ENCODE measurements at regions not wholly inside any gene's neighbourhood (a gene's known extent, or its start where the extent isn't known, plus 50 kb on each side); places are given as distances from the start of the nearest gene placed in this dataset.

- Histone ChIP-seq H3K36me3 (no peaks in the 10 kb centered on the region), H3K4me3 (no peak overlapping the region), H3K27me3 (no peaks in the 10 kb centered on the region), H3K4me1 (no peaks in the 10 kb centered on the region), H3K9ac (ENCODE audit: low read depth in 2 of 2, low read length in 2 of 2) (no peak overlapping the region), H3K9me3 (no peaks in the 10 kb centered on the region), H3K27ac (no peak overlapping the region)
- intact Hi-C loops (cut with DNase I) = no loop called here
- TF ChIP-seq CTCF (IDR thresholded peaks at IDR 0.05) = no peak
- no peak for DNase-seq
Measured at GRCh38 chr15:94107652-94108051, 123.7 kb upstream of the MCTP2 start.

GRCh38 chr15:94105760-94106159 lies 125.6 kb upstream of the MCTP2 start:
- Histone ChIP-seq H3K27ac (no peak overlapping the region), H3K27me3 (no peaks in the 10 kb centered on the region), H3K4me1 (no peaks in the 10 kb centered on the region), H3K36me3 (no peaks in the 10 kb centered on the region), H3K9me3 (no peaks in the 10 kb centered on the region), H3K4me3 (no peak overlapping the region), H3K9ac (ENCODE audit: low read depth in 2 of 2, low read length in 2 of 2) (no peak overlapping the region)
- intact Hi-C loops (cut with DNase I) = no loop called here
- DNase-seq = no peak
- no peak for TF ChIP-seq CTCF (IDR thresholded peaks at IDR 0.05)

- no peak for DNase-seq
- no peak overlapping the region for H3K4me3 ChIP-seq
- no peaks in the 10 kb centered on the region for H3K9me3 ChIP-seq
- TF ChIP-seq CTCF (IDR thresholded peaks at IDR 0.05) = no peak
- H3K27ac ChIP-seq = no peak overlapping the region
- intact Hi-C loops (cut with DNase I) = loop anchor here (5.0 kb wide), 1 partner anchor 74 kb away; no protein-coding TSS in a partner anchor
- H3K9ac ChIP-seq (ENCODE audit: low read depth in 2 of 2, low read length in 2 of 2) = no peak overlapping the region
- no peaks in the 10 kb centered on the region for H3K4me1 ChIP-seq
- H3K36me3 ChIP-seq = no peaks in the 10 kb centered on the region
- no peaks in the 10 kb centered on the region for H3K27me3 ChIP-seq
Measured at GRCh38 chr15:94100863-94101262, 130.5 kb upstream of the MCTP2 start.

- H3K27ac ChIP-seq = no peak overlapping the region
- no peak overlapping the region for H3K4me3 ChIP-seq
- no peak for DNase-seq
- no peaks in the 10 kb centered on the region for H3K9me3 ChIP-seq
- H3K9ac ChIP-seq (ENCODE audit: low read depth in 2 of 2, low read length in 2 of 2) = no peak overlapping the region
- H3K4me1 ChIP-seq = no peaks in the 10 kb centered on the region
- intact Hi-C loops (cut with DNase I) = no loop called here
- H3K36me3 ChIP-seq = no peaks in the 10 kb centered on the region
- no peak for TF ChIP-seq CTCF (IDR thresholded peaks at IDR 0.05)
- H3K27me3 ChIP-seq = no peaks in the 10 kb centered on the region
Measured at GRCh38 chr15:94099574-94099960, 131.8 kb upstream of the MCTP2 start.

GRCh38 chr15:94098921-94099573 lies 132.3 kb upstream of the MCTP2 start:
- intact Hi-C loops (cut with DNase I) = no loop called here
- Histone ChIP-seq H3K9me3 (no peaks in the 10 kb centered on the region), H3K4me1 (no peaks in the 10 kb centered on the region), H3K4me3 (no peak overlapping the region), H3K36me3 (no peaks in the 10 kb centered on the region), H3K27ac (no peak overlapping the region), H3K27me3 (no peaks in the 10 kb centered on the region), H3K9ac (ENCODE audit: low read depth in 2 of 2, low read length in 2 of 2) (no peak overlapping the region)
- no peak for DNase-seq
- TF ChIP-seq CTCF (IDR thresholded peaks at IDR 0.05) = no peak
